ENCODE measurements at regions not wholly inside any gene's neighbourhood (a gene's known extent, or its start where the extent isn't known, plus 50 kb on each side); places are given as distances from the start of the nearest gene placed in this dataset.

- TF ChIP-seq, protein P1, sequence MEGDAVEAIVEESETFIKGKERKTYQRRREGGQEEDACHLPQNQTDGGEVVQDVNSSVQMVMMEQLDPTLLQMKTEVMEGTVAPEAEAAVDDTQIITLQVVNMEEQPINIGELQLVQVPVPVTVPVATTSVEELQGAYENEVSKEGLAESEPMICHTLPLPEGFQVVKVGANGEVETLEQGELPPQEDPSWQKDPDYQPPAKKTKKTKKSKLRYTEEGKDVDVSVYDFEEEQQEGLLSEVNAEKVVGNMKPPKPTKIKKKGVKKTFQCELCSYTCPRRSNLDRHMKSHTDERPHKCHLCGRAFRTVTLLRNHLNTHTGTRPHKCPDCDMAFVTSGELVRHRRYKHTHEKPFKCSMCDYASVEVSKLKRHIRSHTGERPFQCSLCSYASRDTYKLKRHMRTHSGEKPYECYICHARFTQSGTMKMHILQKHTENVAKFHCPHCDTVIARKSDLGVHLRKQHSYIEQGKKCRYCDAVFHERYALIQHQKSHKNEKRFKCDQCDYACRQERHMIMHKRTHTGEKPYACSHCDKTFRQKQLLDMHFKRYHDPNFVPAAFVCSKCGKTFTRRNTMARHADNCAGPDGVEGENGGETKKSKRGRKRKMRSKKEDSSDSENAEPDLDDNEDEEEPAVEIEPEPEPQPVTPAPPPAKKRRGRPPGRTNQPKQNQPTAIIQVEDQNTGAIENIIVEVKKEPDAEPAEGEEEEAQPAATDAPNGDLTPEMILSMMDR (IDR thresholded peaks at IDR 0.05) = no peak
- TF ChIP-seq POLR2AphosphoS5 (IDR thresholded peaks at IDR 0.05) = no peak
- TF ChIP-seq POLR2A (IDR thresholded peaks at IDR 0.05) = no peak
Observed at GRCh38 chr2:15868186-15868585, 72.2 kb upstream of the MYCN start.
